ENCODE measurements at regions not wholly inside any gene's neighbourhood (a gene's known extent, or its start where the extent isn't known, plus 50 kb on each side); places are given as distances from the start of the nearest gene placed in this dataset.

GRCh38 chr6:41405941-41406727 is 70.7 kb downstream of the NCR2 start:
- TF ChIP-seq EZH2 (IDR thresholded peaks at IDR 0.05; ENCODE audit: insufficient read depth, poor library complexity, severe bottlenecking) (no peak), EZH2phosphoT487 (IDR thresholded peaks at IDR 0.05; ENCODE audit: insufficient read depth, low read depth) (no peak)
